GM21515 (cell line): ENCODE measurements at regions not wholly inside any gene's neighbourhood (a gene's known extent, or its start where the extent isn't known, plus 50 kb on each side); places are given as distances from the start of the nearest gene placed in this dataset.
"Not testable (repeated sequence)": the region's sequence is repeated elsewhere in the genome, so short reads cannot be mapped to it uniquely, and the experiment has no call there.

Experiments
- ATAC-seq: cut with Tn5 transposase; IDR thresholded peaks from one replicate; pipeline ENCODE4 v1.9.1; 2021; ENCODE audit not compliant: unreplicated experiment

- ATAC-seq = no peak
These were observed 767.8 kb upstream of the LUZP2 start for GRCh38 chr11:23729088-23729487.

GRCh38 chr11:23730307-23730998 lies 766.4 kb upstream of the LUZP2 start:
- no peak for ATAC-seq

GRCh38 chr11:23732026-23732425 lies 764.8 kb upstream of the LUZP2 start:
- no peak for ATAC-seq

- no peak for ATAC-seq
These were observed 750.0 kb upstream of the LUZP2 start for GRCh38 chr11:23746896-23747295.

- ATAC-seq = no peak
These were observed 747.0 kb upstream of the LUZP2 start for GRCh38 chr11:23749762-23750430.

- ATAC-seq = no peak
These were observed 745.6 kb upstream of the LUZP2 start for GRCh38 chr11:23751280-23751679.

- ATAC-seq = no peak
These were observed 741.8 kb upstream of the LUZP2 start for GRCh38 chr11:23755076-23755475.

- no peak for ATAC-seq
These were observed 741.1 kb upstream of the LUZP2 start for GRCh38 chr11:23755769-23756168.

GRCh38 chr11:23759489-23759888 lies 737.4 kb upstream of the LUZP2 start:
- ATAC-seq = no peak

GRCh38 chr11:23764286-23764685 lies 732.6 kb upstream of the LUZP2 start:
- no peak for ATAC-seq

GRCh38 chr11:23765682-23766252 lies 731.1 kb upstream of the LUZP2 start:
- ATAC-seq = no peak

- ATAC-seq = no peak
These were observed 729.3 kb upstream of the LUZP2 start for GRCh38 chr11:23767576-23767975.

- no peak for ATAC-seq
These were observed 727.6 kb upstream of the LUZP2 start for GRCh38 chr11:23769214-23769613.

GRCh38 chr11:23772081-23772480 lies 724.8 kb upstream of the LUZP2 start:
- no peak for ATAC-seq

- no peak for ATAC-seq
These were observed 717.9 kb upstream of the LUZP2 start for GRCh38 chr11:23778971-23779370.

GRCh38 chr11:23780231-23780630 lies 716.6 kb upstream of the LUZP2 start:
- ATAC-seq = no peak

GRCh38 chr11:23781803-23782560 lies 714.9 kb upstream of the LUZP2 start:
- ATAC-seq = no peak

GRCh38 chr11:23786974-23787373 lies 709.9 kb upstream of the LUZP2 start:
- not testable (repeated sequence) for ATAC-seq

GRCh38 chr11:23789200-23789853 lies 707.5 kb upstream of the LUZP2 start:
- no peak for ATAC-seq

GRCh38 chr11:23789938-23790371 lies 706.9 kb upstream of the LUZP2 start:
- no peak for ATAC-seq
